DMS114 treated with DMSO at 0.1 percent for 48 hours (cell line): ENCODE measurements at regions not wholly inside any gene's neighbourhood (a gene's known extent, or its start where the extent isn't known, plus 50 kb on each side); places are given as distances from the start of the nearest gene placed in this dataset.

ENCODE experiments used
- DNase-seq: peaks from one replicate; lab custom pipeline; 2025; ENCODE audit not compliant: unreplicated experiment; lab: John Stamatoyannopoulos, UW

GRCh38 chr5:2272755-2273154, 390.0 kb upstream of the IRX4 start:
- no peak for DNase-seq

- no peak for DNase-seq
Measured at GRCh38 chr5:2272039-2272438, 389.3 kb upstream of the IRX4 start.

GRCh38 chr5:2271316-2271715, 388.6 kb upstream of the IRX4 start:
- no peak for DNase-seq

GRCh38 chr5:2270467-2270866, 387.7 kb upstream of the IRX4 start:
- DNase-seq: no peak

- no peak for DNase-seq
Measured at GRCh38 chr5:2269656-2270055, 386.9 kb upstream of the IRX4 start.

GRCh38 chr5:2267991-2268390, 385.3 kb upstream of the IRX4 start:
- no peak for DNase-seq

GRCh38 chr5:2266641-2267240, 384.0 kb upstream of the IRX4 start:
- no peak for DNase-seq

- no peak for DNase-seq
Measured at GRCh38 chr5:2265341-2265740, 382.6 kb upstream of the IRX4 start.

- DNase-seq: no peak
Measured at GRCh38 chr5:2263763-2264162, 381.0 kb upstream of the IRX4 start.

GRCh38 chr5:2262620-2263019, 379.9 kb upstream of the IRX4 start:
- DNase-seq: no peak

- no peak for DNase-seq
Measured at GRCh38 chr5:2261004-2261703, 378.4 kb upstream of the IRX4 start.

- no peak for DNase-seq
Measured at GRCh38 chr5:2260211-2261003, 377.7 kb upstream of the IRX4 start.

GRCh38 chr5:2259494-2260107, 376.9 kb upstream of the IRX4 start:
- DNase-seq: no peak

GRCh38 chr5:2258861-2259260, 376.1 kb upstream of the IRX4 start:
- DNase-seq: no peak

- no peak for DNase-seq
Measured at GRCh38 chr5:2257326-2258244, 374.9 kb upstream of the IRX4 start.

- DNase-seq: no peak
Measured at GRCh38 chr5:2256691-2257280, 374.1 kb upstream of the IRX4 start.

GRCh38 chr5:2255915-2256690, 373.4 kb upstream of the IRX4 start:
- no peak for DNase-seq

- no peak for DNase-seq
Measured at GRCh38 chr5:2254880-2255750, 372.4 kb upstream of the IRX4 start.

GRCh38 chr5:2254406-2254805, 371.7 kb upstream of the IRX4 start:
- no peak for DNase-seq
